Neutrophil (primary cell): ENCODE measurements at regions not wholly inside any gene's neighbourhood (a gene's known extent, or its start where the extent isn't known, plus 50 kb on each side); places are given as distances from the start of the nearest gene placed in this dataset.
"Not testable (repeated sequence)": the region's sequence is repeated elsewhere in the genome, so short reads cannot be mapped to it uniquely, and the experiment has no call there.

Source experiments
- H3K27ac ChIP-seq: fragments of 200-600 bp; sonication (generic); 2 replicates; pipeline ENCODE4 v1.5.1; 2016; ENCODE audit warnings: mild to moderate bottlenecking, moderate library complexity
- H3K27me3 ChIP-seq: fragments of 200-600 bp; sonication (generic); 2 replicates; pipeline ENCODE4 v1.6.0; 2016; ENCODE audit warnings: mild to moderate bottlenecking
- H3K36me3 ChIP-seq: fragments of 200-600 bp; sonication (generic); 2 replicates; pipeline ENCODE4 v1.5.1; 2017
- H3K4me1 ChIP-seq, 2 experiments: fragments of 200-600 bp in 1 of 2; sonication (generic) in 1 of 2; 1 replicate in 1 of 2; 2 replicates in 1 of 2; pipeline versions ENCODE4 v1.5.1 to v1.6.1; 2013 to 2016; ENCODE audit warnings: low read depth in 1 of 2, low read length in 1 of 2, mild to moderate bottlenecking in 1 of 2, moderate library complexity in 1 of 2; ENCODE audit not compliant: control insufficient read depth in 1 of 2, insufficient read depth in 1 of 2
- H3K4me3 ChIP-seq, 2 experiments: fragments of 200-600 bp in 1 of 2; sonication (generic) in 1 of 2; 1 replicate in 1 of 2; 2 replicates in 1 of 2; pipeline ENCODE4 v1.5.1; 2013 to 2016; ENCODE audit warnings: low read depth in 1 of 2, low read length in 1 of 2, mild to moderate bottlenecking in 1 of 2, moderate library complexity in 1 of 2
- H3K9me3 ChIP-seq: fragments of 200-600 bp; sonication (generic); 2 replicates; pipeline ENCODE4 v1.5.1; 2016
- CTCF ChIP-seq: fragments of 200-600 bp; sonication (generic); IDR thresholded peaks from 2 replicates; pipeline ENCODE4 v1.5.1; 2016; ENCODE audit warnings: antibody characterized with exemption

GRCh38 chr12:131599190-131600159 is 111.4 kb upstream of the SFSWAP start:
- TF ChIP-seq CTCF, result no peak
- no peak overlapping the region for H3K4me3 ChIP-seq
- peaks cover 13% of the 10 kb centered on the region for H3K27me3 ChIP-seq
- H3K4me1 ChIP-seq, result peaks cover 7% of the 10 kb centered on the region in 2 experiments
- H3K9me3 ChIP-seq, result no peaks in the 10 kb centered on the region
- H3K36me3 ChIP-seq, result no peaks in the 10 kb centered on the region
- no peak overlapping the region for H3K27ac ChIP-seq

- peaks cover 8% of the 10 kb centered on the region in 2 experiments for H3K4me1 ChIP-seq
- no peak for TF ChIP-seq CTCF
- H3K9me3 ChIP-seq, result no peaks in the 10 kb centered on the region
- H3K27me3 ChIP-seq, result peaks cover 19% of the 10 kb centered on the region
- no peak overlapping the region for H3K4me3 ChIP-seq
- H3K36me3 ChIP-seq, result no peaks in the 10 kb centered on the region
- no peak overlapping the region for H3K27ac ChIP-seq
Observed at GRCh38 chr12:131600160-131600532, 110.7 kb upstream of the SFSWAP start.

- not testable (repeated sequence) for H3K9me3 ChIP-seq, H3K4me1 ChIP-seq, H3K36me3 ChIP-seq, H3K4me3 ChIP-seq, H3K27ac ChIP-seq
- peaks cover 29% of the 10 kb centered on the region for H3K27me3 ChIP-seq
Observed at GRCh38 chr12:131601499-131601898, 109.4 kb upstream of the SFSWAP start.

- Histone ChIP-seq H3K27ac (no peak overlapping the region), H3K9me3 (no peaks in the 10 kb centered on the region), H3K4me1 (peaks cover 8 to 13% of the 10 kb centered on the region in 2 experiments), H3K4me3 (no peak overlapping the region), H3K27me3 (peaks cover 29% of the 10 kb centered on the region), H3K36me3 (no peaks in the 10 kb centered on the region)
- TF ChIP-seq CTCF, result no peak
Observed at GRCh38 chr12:131603106-131603938, 107.6 kb upstream of the SFSWAP start.

GRCh38 chr12:131603939-131604795 is 106.7 kb upstream of the SFSWAP start:
- Histone ChIP-seq H3K27ac (no peak overlapping the region), H3K4me1 (peaks cover 8 to 18% of the 10 kb centered on the region in 2 experiments)

More at GRCh38 chr12:131603939-131604795, 106.7 kb upstream of the SFSWAP start:
- no peak overlapping the region for H3K4me3 ChIP-seq
- peaks cover 29% of the 10 kb centered on the region for H3K27me3 ChIP-seq
- no peaks in the 10 kb centered on the region for H3K9me3 ChIP-seq
- no peak for TF ChIP-seq CTCF
- H3K36me3 ChIP-seq, result no peaks in the 10 kb centered on the region
